HEK293 (cell line): ENCODE measurements at regions not wholly inside any gene's neighbourhood (a gene's known extent, or its start where the extent isn't known, plus 50 kb on each side); places are given as distances from the start of the nearest gene placed in this dataset.

Experiments
- CTCF ChIP-seq: fragments of 450-650 bp; formaldehyde crosslinking; IDR thresholded peaks from 2 replicates; pipeline ENCODE4 v1.5.1; 2016; ENCODE audit warnings: missing biosample characterization, missing genetic modification characterization
- ZNF114 ChIP-seq: fragments of 450-650 bp; formaldehyde crosslinking; IDR thresholded peaks from 2 replicates; pipeline ENCODE4 v1.5.0; 2017; ENCODE audit warnings: missing biosample characterization, missing genetic modification characterization
- ZNF175 ChIP-seq: fragments of 450-650 bp; formaldehyde crosslinking; IDR thresholded peaks from 2 replicates; pipeline ENCODE4 v1.5.1; 2016; ENCODE audit warnings: missing biosample characterization, missing genetic modification characterization
- ZNF26 ChIP-seq: fragments of 450-650 bp; formaldehyde crosslinking; IDR thresholded peaks from 2 replicates; pipeline ENCODE4 v1.5.1; 2016; ENCODE audit warnings: missing biosample characterization, missing genetic modification characterization
- ZNF449 ChIP-seq: fragments of 450-650 bp; formaldehyde crosslinking; IDR thresholded peaks from 2 replicates; pipeline ENCODE4 v1.5.1; 2017; ENCODE audit warnings: missing biosample characterization, mild to moderate bottlenecking, missing genetic modification characterization, moderate library complexity
- ZNF830 ChIP-seq: fragments of 450-650 bp; IDR thresholded peaks from 2 replicates; pipeline ENCODE4 v1.5.0; 2018; ENCODE audit warnings: missing biosample characterization, missing genetic modification characterization, low read depth, mild to moderate bottlenecking, moderate library complexity

- TF ChIP-seq ZNF449 (tag by site-specific recombination) (no peak), ZNF26 (tag by site-specific recombination) (no peak), CTCF (no peak), ZNF114 (tag by site-specific recombination) (no peak), ZNF830 (no peak), ZNF175 (tag by site-specific recombination) (no peak)
Measured at GRCh38 chr1:228929476-228930027, 194.3 kb downstream of the RHOU start.
